Upper lobe of left lung (tissue), 6 donors: ENCODE measurements at regions not wholly inside any gene's neighbourhood (a gene's known extent, or its start where the extent isn't known, plus 50 kb on each side); places are given as distances from the start of the nearest gene placed in this dataset.

Source experiments
- ATAC-seq, 2 donors: fragments of 200-7000 bp; cut with Tn5 transposase; one replicate each; pipeline ENCODE4 v1.9.1; 2022; ENCODE audit warnings: mild to moderate bottlenecking in 2 of 2, moderate library complexity in 2 of 2; ENCODE audit not compliant: low FRiP score in 2 of 2
- DNase-seq, 2 donors: peaks; one replicate each; pipeline ENCODE4 v3.0.0-alpha.2; 2019 to 2020
- H3K27ac ChIP-seq, 4 donors: fragments of 200-600 bp; sonication (generic); one replicate each; pipeline ENCODE4 v1.5.1; 2016 to 2019
- H3K27me3 ChIP-seq, 4 donors: fragments of 200-600 bp; sonication (generic); one replicate each; pipeline ENCODE4 v1.5.1; 2017 to 2019
- H3K36me3 ChIP-seq, 4 donors: fragments of 200-600 bp; sonication (generic); one replicate each; pipeline ENCODE4 v1.5.1; 2016 to 2019
- H3K4me1 ChIP-seq, 4 donors: fragments of 200-600 bp; sonication (generic); one replicate each; pipeline ENCODE4 v1.5.1; 2018 to 2019
- H3K4me3 ChIP-seq, 4 donors: fragments of 200-600 bp; sonication (generic); one replicate each; pipeline ENCODE4 v1.5.1; 2017 to 2019; ENCODE audit warnings: mild to moderate bottlenecking in 2 of 4, moderate library complexity in 1 of 4
- H3K9me3 ChIP-seq, 4 donors: fragments of 200-600 bp; sonication (generic); one replicate each; pipeline ENCODE4 v1.5.1; 2018 to 2019
- EP300 ChIP-seq, 4 donors: sonication (generic); formaldehyde crosslinking; IDR thresholded peaks; one replicate each; pipeline ENCODE4 v1.5.1; 2017; ENCODE audit warnings: antibody characterized with exemption in 4 of 4, control low read depth in 2 of 4
- POLR2A ChIP-seq, 4 donors: fragments of 450-650 bp; IDR thresholded peaks; one replicate each; pipeline ENCODE4 v1.5.1; 2016 to 2017; ENCODE audit warnings: antibody characterized with exemption in 4 of 4, mild to moderate bottlenecking in 2 of 4
- POLR2AphosphoS5 ChIP-seq, 2 donors: sonication (generic); formaldehyde crosslinking; IDR thresholded peaks; one replicate each; pipeline ENCODE4 v1.5.1; 2017; ENCODE audit warnings: antibody characterized with exemption in 2 of 2
- WGBS, 2 donors: methylation state at CpG; one replicate each; pipeline ENCODE4 v1.1.5; 2017 to 2018; 5-methylcytosine and 5-hydroxymethylcytosine counted together
- TF ChIP-seq, protein P1 (sequence below), 6 experiments: fragments of 450-650 bp in 4 of 6; fragments of 200-600 bp in 2 of 6; sonication (generic) in 2 of 6; IDR thresholded peaks; one replicate each; pipeline ENCODE4 v1.5.1; 2016 to 2019; ENCODE audit warnings: antibody characterized with exemption in 6 of 6
- donor health status: DM: no; HTN: no; CAD: no; lungs with moderate emphysema.
- donor health status: DM: no; HTN: yes; CAD: no; lungs with severe emphysema.

DNA sequence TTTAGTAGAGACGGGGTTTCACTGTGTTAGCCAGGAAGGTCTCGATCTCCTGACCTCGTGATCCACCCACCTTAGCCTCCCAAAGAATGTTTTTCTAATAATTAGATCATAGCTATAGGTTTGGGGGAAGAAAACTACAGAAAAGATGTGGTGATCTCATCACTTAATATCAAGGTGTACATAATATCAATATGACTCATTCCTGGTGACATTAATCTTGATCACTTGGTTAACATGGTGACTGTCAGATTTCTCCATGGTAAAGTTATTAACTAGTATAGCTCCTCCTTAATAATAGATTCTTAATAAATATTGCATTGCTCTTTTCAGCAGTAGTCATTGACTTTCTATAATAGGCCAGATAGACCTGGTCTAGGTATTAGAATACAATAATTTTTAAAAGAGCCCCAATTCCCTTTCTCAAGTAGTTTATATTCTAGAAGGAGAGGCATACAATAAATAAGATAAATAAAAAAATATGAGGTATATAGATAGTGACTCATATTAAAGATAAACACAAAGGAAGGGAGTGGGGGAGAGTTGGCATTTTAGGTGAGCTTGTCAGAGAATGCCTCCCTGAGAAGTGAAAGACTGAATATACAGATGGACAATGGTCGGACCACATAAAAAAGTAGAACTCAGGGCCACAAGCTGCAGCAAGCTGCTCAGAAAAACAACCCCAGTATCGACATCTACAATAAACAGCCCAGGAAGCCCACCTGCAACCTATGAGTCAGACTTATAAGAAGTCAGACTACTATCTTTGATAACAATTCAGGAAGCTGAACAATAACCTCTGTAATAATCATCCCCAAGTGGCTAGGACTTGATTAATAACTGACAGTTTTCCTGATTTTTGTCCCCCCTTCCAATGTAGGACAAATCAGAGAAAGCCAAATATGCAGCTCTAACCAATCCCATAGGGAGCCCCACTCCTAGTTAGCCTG lies 210.8 kb downstream of the RFC3 start:
- no peak for ATAC-seq
- H3K4me1 ChIP-seq = no peaks in the 10 kb centered on the region
- WGBS, 2 donors = 82 to 86% methylated on average over 5 of the region's 5 CpGs
- H3K27ac ChIP-seq = no peak overlapping the region
- H3K9me3 ChIP-seq = peaks cover 0 to 3% (median 0%) of the 10 kb centered on the region in 4 donors
- H3K4me3 ChIP-seq = no peak overlapping the region
- DNase-seq = no peak
- TF ChIP-seq EP300 (IDR thresholded peaks at IDR 0.05) = no peak
- TF ChIP-seq, protein P1, sequence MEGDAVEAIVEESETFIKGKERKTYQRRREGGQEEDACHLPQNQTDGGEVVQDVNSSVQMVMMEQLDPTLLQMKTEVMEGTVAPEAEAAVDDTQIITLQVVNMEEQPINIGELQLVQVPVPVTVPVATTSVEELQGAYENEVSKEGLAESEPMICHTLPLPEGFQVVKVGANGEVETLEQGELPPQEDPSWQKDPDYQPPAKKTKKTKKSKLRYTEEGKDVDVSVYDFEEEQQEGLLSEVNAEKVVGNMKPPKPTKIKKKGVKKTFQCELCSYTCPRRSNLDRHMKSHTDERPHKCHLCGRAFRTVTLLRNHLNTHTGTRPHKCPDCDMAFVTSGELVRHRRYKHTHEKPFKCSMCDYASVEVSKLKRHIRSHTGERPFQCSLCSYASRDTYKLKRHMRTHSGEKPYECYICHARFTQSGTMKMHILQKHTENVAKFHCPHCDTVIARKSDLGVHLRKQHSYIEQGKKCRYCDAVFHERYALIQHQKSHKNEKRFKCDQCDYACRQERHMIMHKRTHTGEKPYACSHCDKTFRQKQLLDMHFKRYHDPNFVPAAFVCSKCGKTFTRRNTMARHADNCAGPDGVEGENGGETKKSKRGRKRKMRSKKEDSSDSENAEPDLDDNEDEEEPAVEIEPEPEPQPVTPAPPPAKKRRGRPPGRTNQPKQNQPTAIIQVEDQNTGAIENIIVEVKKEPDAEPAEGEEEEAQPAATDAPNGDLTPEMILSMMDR (IDR thresholded peaks at IDR 0.05) = no peak
- TF ChIP-seq POLR2AphosphoS5 (IDR thresholded peaks at IDR 0.05) = no peak
- no peak for TF ChIP-seq POLR2A (IDR thresholded peaks at IDR 0.05)
- no peaks in the 10 kb centered on the region for H3K36me3 ChIP-seq
- H3K27me3 ChIP-seq = no peaks in the 10 kb centered on the region

DNA sequence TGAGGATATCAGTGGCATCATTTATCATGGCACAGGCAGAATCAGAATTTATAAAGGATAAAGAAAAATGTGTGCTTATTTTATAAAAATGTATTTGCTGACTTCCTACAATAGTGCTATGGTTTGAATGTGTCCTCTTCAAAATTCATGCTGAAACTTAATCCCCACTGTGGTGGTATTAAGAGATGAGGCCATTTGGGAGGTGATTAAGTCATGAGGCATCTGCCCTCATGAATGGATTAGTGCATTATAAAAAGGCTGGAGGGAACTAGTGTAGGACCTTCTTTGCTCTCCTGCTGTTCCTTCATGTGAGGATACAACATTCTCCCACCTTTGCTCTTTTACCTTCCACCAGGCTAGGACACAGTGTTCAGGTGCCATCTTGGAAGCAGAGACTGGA lies 212.8 kb downstream of the RFC3 start:
- TF ChIP-seq POLR2AphosphoS5 (IDR thresholded peaks at IDR 0.05) = no peak
- TF ChIP-seq, protein P1 (IDR thresholded peaks at IDR 0.05) = no peak
- TF ChIP-seq POLR2A (IDR thresholded peaks at IDR 0.05) = no peak
- no peak for TF ChIP-seq EP300 (IDR thresholded peaks at IDR 0.05)
- H3K9me3 ChIP-seq = peaks cover 0 to 3% (median 0%) of the 10 kb centered on the region in 4 donors
- no peaks in the 10 kb centered on the region for H3K36me3 ChIP-seq
- no peaks in the 10 kb centered on the region for H3K27me3 ChIP-seq
- H3K4me3 ChIP-seq = no peak overlapping the region
- no peaks in the 10 kb centered on the region for H3K4me1 ChIP-seq
- ATAC-seq (no peak), DNase-seq (no peak)
- H3K27ac ChIP-seq = no peak overlapping the region

DNA sequence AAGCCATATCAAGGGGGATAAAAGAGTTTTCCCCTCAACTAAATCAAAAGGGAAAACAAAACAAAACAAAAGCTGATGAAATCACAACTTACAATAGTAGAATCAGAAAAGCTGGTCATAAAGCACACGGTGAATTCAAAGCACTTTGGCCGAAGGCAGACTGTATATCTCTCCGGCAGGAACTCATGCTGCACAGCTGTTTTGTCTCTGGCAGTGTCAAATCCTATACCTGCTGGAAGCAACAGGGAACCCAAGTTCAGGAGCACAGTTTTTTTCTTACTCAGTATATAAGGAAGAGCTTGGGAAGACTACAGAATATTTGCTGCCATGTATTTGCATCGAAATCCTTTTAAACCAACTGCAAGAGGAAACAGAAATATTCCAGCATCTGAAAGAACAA lies 213.7 kb downstream of the RFC3 start:
- H3K4me1 ChIP-seq = no peaks in the 10 kb centered on the region
- 72 to 82% methylated on average over 4 of the region's 4 CpGs for WGBS, 2 donors
- ATAC-seq = no peak

DNA sequence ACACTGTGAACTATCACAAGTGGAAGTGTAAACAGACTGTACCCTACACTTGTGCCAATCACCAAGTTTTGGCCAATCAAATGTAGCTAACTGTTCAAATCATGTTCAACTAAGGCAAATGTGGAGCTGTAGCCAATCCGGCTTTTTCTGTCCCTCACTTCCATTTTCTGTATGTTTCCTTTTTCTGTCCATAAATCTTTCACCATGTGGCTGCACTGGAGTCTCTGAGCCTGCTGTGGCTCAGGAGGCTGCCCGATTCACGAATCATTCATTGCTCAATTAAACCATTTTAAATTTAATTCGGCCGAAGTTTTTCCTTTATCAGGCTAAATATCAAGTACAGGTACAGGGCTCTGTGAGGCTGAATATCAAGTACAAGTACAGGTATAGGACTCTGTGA lies 216.5 kb downstream of the RFC3 start:
- Histone ChIP-seq H3K27me3 (no peaks in the 10 kb centered on the region), H3K9me3 (no peaks in the 10 kb centered on the region), H3K36me3 (no peaks in the 10 kb centered on the region), H3K4me3 (no peak overlapping the region), H3K4me1 (no peaks in the 10 kb centered on the region), H3K27ac (no peak overlapping the region)
- DNase-seq = no peak
- ATAC-seq = no peak
- 85 to 86% methylated on average over 5 of the region's 5 CpGs for WGBS, 2 donors
- no peak for TF ChIP-seq POLR2A (IDR thresholded peaks at IDR 0.05)
- TF ChIP-seq, protein P1 (IDR thresholded peaks at IDR 0.05) = no peak
- no peak for TF ChIP-seq EP300 (IDR thresholded peaks at IDR 0.05)
- TF ChIP-seq POLR2AphosphoS5 (IDR thresholded peaks at IDR 0.05) = no peak

More for the DNA sequence above, 213.7 kb downstream of the RFC3 start:
- no peaks in the 10 kb centered on the region for H3K27me3 ChIP-seq
- H3K9me3 ChIP-seq = peaks cover 0 to 3% (median 0%) of the 10 kb centered on the region in 4 donors
- TF ChIP-seq, protein P1 (IDR thresholded peaks at IDR 0.05) = no peak
- TF ChIP-seq POLR2AphosphoS5 (IDR thresholded peaks at IDR 0.05) (no peak), POLR2A (IDR thresholded peaks at IDR 0.05) (no peak), EP300 (IDR thresholded peaks at IDR 0.05) (no peak)
- no peak overlapping the region for H3K4me3 ChIP-seq
- no peak overlapping the region for H3K27ac ChIP-seq
- no peak for DNase-seq
- no peaks in the 10 kb centered on the region for H3K36me3 ChIP-seq
